Panc1 (cell line): ENCODE measurements at regions not wholly inside any gene's neighbourhood (a gene's known extent, or its start where the extent isn't known, plus 50 kb on each side); places are given as distances from the start of the nearest gene placed in this dataset.

Source experiments
- ATAC-seq: fragments of 200-7000 bp; cut with Tn5 transposase; 2 replicates; pipeline ENCODE4 v1.9.1; 2020; ENCODE audit warnings: mild to moderate bottlenecking, moderate library complexity
- BruUV-seq: library from RNA; stranded (reverse); fragments of 400-500 nt; replicated peaks from 2 replicates; lab custom pipeline; 2021; lab: Mats Ljungman, UMichigan
- CTCF ChIA-PET: fragments of 300-600 bp; sonication (Branson Sonifier 250); formaldehyde crosslinking; loops from one replicate; lab custom pipeline; 2022; ENCODE audit warnings: antibody characterized with exemption; lab: Charles Lee
- POLR2A ChIA-PET: fragments of 300-600 bp; sonication (Branson Sonifier 250); formaldehyde crosslinking; loops from one replicate; lab custom pipeline; 2022; ENCODE audit warnings: antibody characterized with exemption; lab: Charles Lee
- DNase-seq: peaks from one replicate; pipeline ENCODE4 v3.0.0-alpha.2; 2010; ENCODE audit warnings: low read depth, low spot score
- H3K27ac ChIP-seq: 2 replicates; pipeline ENCODE4 v1.5.1; 2011; ENCODE audit warnings: mild to moderate bottlenecking, low read length, inconsistent platforms
- H3K27me3 ChIP-seq: fragments of 200-500 bp; sonication (Bioruptor generic); 2 replicates; pipeline ENCODE4 v1.6.0; 2014; ENCODE audit warnings: low read length, inconsistent platforms; ENCODE audit not compliant: control insufficient read depth, insufficient read depth
- H3K36me3 ChIP-seq: fragments of 200-500 bp; sonication (Bioruptor generic); 2 replicates; pipeline ENCODE4 v1.5.1; 2014; ENCODE audit warnings: inconsistent platforms, mild to moderate bottlenecking, low read length, moderate library complexity; ENCODE audit not compliant: control insufficient read depth, insufficient read depth
- H3K4me1 ChIP-seq: 2 replicates; pipeline ENCODE4 v1.5.1; 2011; ENCODE audit warnings: inconsistent platforms, mild to moderate bottlenecking, low read length, moderate library complexity; ENCODE audit not compliant: control insufficient read depth, insufficient read depth
- H3K4me3 ChIP-seq, 2 experiments: 2 replicates each; pipeline ENCODE4 v1.5.1; 2011 to 2012; ENCODE audit warnings: low read depth in 2 of 2, low read length in 2 of 2, mild to moderate bottlenecking in 2 of 2, inconsistent platforms in 1 of 2, moderate library complexity in 1 of 2
- H3K9me3 ChIP-seq: fragments of 200-500 bp; sonication (Bioruptor generic); 2 replicates; pipeline ENCODE4 v1.5.1; 2014; ENCODE audit warnings: low read depth, mild to moderate bottlenecking, inconsistent platforms, low read length, moderate library complexity; ENCODE audit not compliant: control insufficient read depth, insufficient read depth
- CTCF ChIP-seq: fragments of 450-650 bp; IDR thresholded peaks from 2 replicates; pipeline ENCODE4 v1.5.1; 2017; ENCODE audit warnings: mild to moderate bottlenecking
- POLR2AphosphoS5 ChIP-seq: IDR thresholded peaks from 2 replicates; pipeline ENCODE4 v1.6.1; 2012; ENCODE audit warnings: mild to moderate bottlenecking, low read depth, low read length, moderate library complexity
- REST ChIP-seq, 2 experiments: IDR thresholded peaks; 2 replicates each; pipeline ENCODE4 v1.6.1; 2011 to 2012; ENCODE audit warnings: low read depth in 2 of 2, control low read depth in 1 of 2, low read length in 1 of 2, mild to moderate bottlenecking in 1 of 2, moderate library complexity in 1 of 2; ENCODE audit not compliant: insufficient read depth in 1 of 2
- SIN3A ChIP-seq: IDR thresholded peaks from 2 replicates; pipeline ENCODE4 v1.6.1; 2012; ENCODE audit warnings: low read depth, mild to moderate bottlenecking, low read length, moderate library complexity, borderline replicate concordance; ENCODE audit not compliant: insufficient read depth
- TCF7L2 ChIP-seq: IDR thresholded peaks from 2 replicates; pipeline ENCODE4 v1.6.1; 2011; ENCODE audit warnings: mild to moderate bottlenecking, low read depth, low read length, inconsistent platforms
- in situ Hi-C: cut with HindIII; loops from 2 replicates; pipeline ENCODE4 v1.10.0; 2016; ENCODE audit warnings: low sequenced_read_pairs, low pct_unique_long_range_greater_than_20kb
- intact Hi-C: fragments of 100-400 bp; cut with micrococcal nuclease; formaldehyde crosslinking; loops from one replicate; pipeline ENCODE4 v1.10.0; 2022; ENCODE audit not compliant: unreplicated experiment

- DNase-seq (no peak), ATAC-seq (no peak)
- Histone ChIP-seq H3K4me1 (no peaks in the 10 kb centered on the region), H3K4me3 (no peak overlapping the region), H3K27me3 (no peaks in the 10 kb centered on the region), H3K36me3 (no peaks in the 10 kb centered on the region), H3K27ac (no peak overlapping the region), H3K9me3 (no peaks in the 10 kb centered on the region)
- peak; percentile 19; the same call in 1 of the 2 replicates for TF ChIP-seq CTCF
- no peak for TF ChIP-seq SIN3A
- ChIA-PET POLR2A (no interaction called here), CTCF (no interaction called here)
- intact Hi-C loops (no loop called here), in situ Hi-C loops (no loop called here)
- BruUV-seq = no TSS peak
Measured at GRCh38 chr13:84870190-84870589, 929.0 kb downstream of the SLITRK6 start.

GRCh38 chr13:84867246-84867645 lies 932.0 kb downstream of the SLITRK6 start:
- intact Hi-C loops = no loop called here
- in situ Hi-C loops = no loop called here
- BruUV-seq = no TSS peak
- POLR2A ChIA-PET = no interaction called here
- Histone ChIP-seq H3K4me3 (no peak overlapping the region), H3K4me1 (no peaks in the 10 kb centered on the region), H3K36me3 (no peaks in the 10 kb centered on the region), H3K9me3 (no peaks in the 10 kb centered on the region), H3K27ac (no peak overlapping the region), H3K27me3 (no peaks in the 10 kb centered on the region)
- CTCF ChIA-PET = no interaction called here
- TF ChIP-seq POLR2AphosphoS5 = no peak
- no peak for TF ChIP-seq SIN3A
- TF ChIP-seq TCF7L2 = no peak
- no peak for TF ChIP-seq CTCF
- TF ChIP-seq REST (IDR thresholded peaks at IDR 0.05; ENCODE audit: insufficient read depth in 1 of 2, low read depth in 2 of 2, low read length in 1 of 2) = no peak
- ATAC-seq (no peak), DNase-seq (no peak)
